Upper lobe of right lung (tissue), 1 donor: ENCODE measurements at regions not wholly inside any gene's neighbourhood (a gene's known extent, or its start where the extent isn't known, plus 50 kb on each side); places are given as distances from the start of the nearest gene placed in this dataset.

Experiments used
- ATAC-seq: fragments of 200-7000 bp; cut with Tn5 transposase; one replicate; pipeline ENCODE4 v1.9.1; 2020; ENCODE audit warnings: mild to moderate bottlenecking, moderate library complexity
- DNase-seq: peaks from one replicate; pipeline ENCODE4 v3.0.0-alpha.2; 2020
- H3K27ac ChIP-seq: fragments of 200-600 bp; one replicate; pipeline ENCODE4 v1.8.0; 2022
- H3K27me3 ChIP-seq: fragments of 200-600 bp; one replicate; pipeline ENCODE4 v1.8.0; 2022; ENCODE audit warnings: mild to moderate bottlenecking
- H3K36me3 ChIP-seq: fragments of 200-600 bp; one replicate; pipeline ENCODE4 v1.8.0; 2022
- H3K4me1 ChIP-seq: fragments of 200-600 bp; one replicate; pipeline ENCODE4 v1.8.0; 2022
- H3K4me3 ChIP-seq: fragments of 200-600 bp; one replicate; pipeline ENCODE4 v1.8.0; 2022; ENCODE audit warnings: mild to moderate bottlenecking
- H3K9me3 ChIP-seq: fragments of 200-600 bp; one replicate; pipeline ENCODE4 v1.8.0; 2022
- intact Hi-C: fragments of 100-400 bp; cut with DNase I; formaldehyde crosslinking; loops from one replicate; pipeline ENCODE4 v1.11.0; 2022
- TF ChIP-seq, protein P1 (sequence below): fragments of 200-600 bp; IDR thresholded peaks from one replicate; pipeline ENCODE4 v1.8.0; 2022; ENCODE audit warnings: antibody characterized with exemption
- donor health status: DM: no; HTN: yes; CAD: no; lungs with severe emphysema.

DNA sequence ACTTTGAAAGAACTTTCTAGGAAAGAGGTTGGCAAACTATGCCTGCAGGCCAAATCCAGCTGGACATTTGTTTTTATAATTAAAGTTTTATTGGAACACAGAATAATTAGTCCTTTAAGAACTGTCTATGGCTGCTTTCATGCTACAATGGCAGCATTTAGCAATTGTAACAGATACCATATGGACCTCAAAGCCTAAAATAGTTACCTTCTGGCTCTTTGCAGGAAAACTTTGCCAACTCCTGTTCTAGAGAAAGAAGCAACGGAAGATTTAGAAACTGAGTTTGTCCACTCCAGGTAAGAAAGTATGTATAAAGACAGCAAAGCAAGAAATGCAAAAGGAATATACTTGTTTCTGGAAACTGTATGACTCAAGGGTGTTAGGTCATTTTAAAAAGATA, 281.7 kb upstream of the TRPM3 start:
- no peak for ATAC-seq
- Histone ChIP-seq H3K4me1 (no peaks in the 10 kb centered on the region), H3K9me3 (no peaks in the 10 kb centered on the region), H3K4me3 (no peak overlapping the region), H3K36me3 (no peaks in the 10 kb centered on the region), H3K27me3 (no peaks in the 10 kb centered on the region), H3K27ac (no peak overlapping the region)
- DNase-seq = no peak
- TF ChIP-seq, protein P1, sequence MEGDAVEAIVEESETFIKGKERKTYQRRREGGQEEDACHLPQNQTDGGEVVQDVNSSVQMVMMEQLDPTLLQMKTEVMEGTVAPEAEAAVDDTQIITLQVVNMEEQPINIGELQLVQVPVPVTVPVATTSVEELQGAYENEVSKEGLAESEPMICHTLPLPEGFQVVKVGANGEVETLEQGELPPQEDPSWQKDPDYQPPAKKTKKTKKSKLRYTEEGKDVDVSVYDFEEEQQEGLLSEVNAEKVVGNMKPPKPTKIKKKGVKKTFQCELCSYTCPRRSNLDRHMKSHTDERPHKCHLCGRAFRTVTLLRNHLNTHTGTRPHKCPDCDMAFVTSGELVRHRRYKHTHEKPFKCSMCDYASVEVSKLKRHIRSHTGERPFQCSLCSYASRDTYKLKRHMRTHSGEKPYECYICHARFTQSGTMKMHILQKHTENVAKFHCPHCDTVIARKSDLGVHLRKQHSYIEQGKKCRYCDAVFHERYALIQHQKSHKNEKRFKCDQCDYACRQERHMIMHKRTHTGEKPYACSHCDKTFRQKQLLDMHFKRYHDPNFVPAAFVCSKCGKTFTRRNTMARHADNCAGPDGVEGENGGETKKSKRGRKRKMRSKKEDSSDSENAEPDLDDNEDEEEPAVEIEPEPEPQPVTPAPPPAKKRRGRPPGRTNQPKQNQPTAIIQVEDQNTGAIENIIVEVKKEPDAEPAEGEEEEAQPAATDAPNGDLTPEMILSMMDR = no peak
- intact Hi-C loops = no loop called here

DNA sequence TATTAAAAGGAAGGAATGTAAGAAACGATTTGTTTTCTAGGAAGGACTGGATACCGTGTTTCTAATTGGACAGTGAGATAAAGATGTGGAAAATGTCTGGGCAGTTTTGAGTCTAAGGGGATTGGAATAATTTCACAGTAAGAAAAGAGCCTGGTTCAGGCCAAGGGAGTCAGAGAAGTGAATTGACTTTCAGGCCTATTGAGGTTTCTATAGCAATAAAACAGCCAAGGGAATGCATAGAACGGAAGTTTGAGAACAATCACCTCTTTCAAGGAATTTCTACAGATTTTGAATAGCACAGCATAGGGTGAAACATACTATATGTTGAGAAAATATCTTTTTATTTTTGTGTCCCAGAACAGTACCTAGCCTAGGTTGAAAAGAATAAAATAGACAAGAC, 271.6 kb upstream of the TRPM3 start:
- Histone ChIP-seq H3K4me1 (no peaks in the 10 kb centered on the region), H3K36me3 (no peaks in the 10 kb centered on the region), H3K27ac (no peak overlapping the region), H3K9me3 (no peaks in the 10 kb centered on the region), H3K27me3 (no peaks in the 10 kb centered on the region), H3K4me3 (no peak overlapping the region)
- ATAC-seq = no peak
- TF ChIP-seq, protein P1 = no peak
- intact Hi-C loops = no loop called here
- DNase-seq = no peak

DNA sequence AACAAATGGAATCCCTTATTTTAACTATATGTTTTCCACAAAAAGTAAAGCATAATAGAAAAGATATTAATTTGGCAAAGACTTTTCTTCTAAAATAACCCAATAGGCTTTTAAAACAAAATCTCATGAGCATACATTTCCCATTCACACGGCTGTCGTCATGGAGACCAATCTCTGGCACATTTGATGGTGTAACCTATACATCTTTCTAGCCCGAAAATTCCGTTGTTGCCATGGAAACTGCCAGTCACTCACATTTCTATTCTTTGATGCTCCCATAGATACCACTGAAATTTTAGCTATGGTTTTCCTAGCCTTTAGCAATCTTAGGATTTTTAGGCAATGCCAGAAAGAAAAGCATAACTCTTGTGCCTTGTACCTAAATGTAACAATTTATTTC, 262.9 kb upstream of the TRPM3 start:
- no peak for ATAC-seq
- no peaks in the 10 kb centered on the region for H3K9me3 ChIP-seq
- H3K27ac ChIP-seq = no peak overlapping the region
- DNase-seq = no peak
- intact Hi-C loops = no loop called here
- H3K4me3 ChIP-seq = no peak overlapping the region
- H3K27me3 ChIP-seq = no peaks in the 10 kb centered on the region
- no peaks in the 10 kb centered on the region for H3K36me3 ChIP-seq
- TF ChIP-seq, protein P1 = no peak
- no peaks in the 10 kb centered on the region for H3K4me1 ChIP-seq

DNA sequence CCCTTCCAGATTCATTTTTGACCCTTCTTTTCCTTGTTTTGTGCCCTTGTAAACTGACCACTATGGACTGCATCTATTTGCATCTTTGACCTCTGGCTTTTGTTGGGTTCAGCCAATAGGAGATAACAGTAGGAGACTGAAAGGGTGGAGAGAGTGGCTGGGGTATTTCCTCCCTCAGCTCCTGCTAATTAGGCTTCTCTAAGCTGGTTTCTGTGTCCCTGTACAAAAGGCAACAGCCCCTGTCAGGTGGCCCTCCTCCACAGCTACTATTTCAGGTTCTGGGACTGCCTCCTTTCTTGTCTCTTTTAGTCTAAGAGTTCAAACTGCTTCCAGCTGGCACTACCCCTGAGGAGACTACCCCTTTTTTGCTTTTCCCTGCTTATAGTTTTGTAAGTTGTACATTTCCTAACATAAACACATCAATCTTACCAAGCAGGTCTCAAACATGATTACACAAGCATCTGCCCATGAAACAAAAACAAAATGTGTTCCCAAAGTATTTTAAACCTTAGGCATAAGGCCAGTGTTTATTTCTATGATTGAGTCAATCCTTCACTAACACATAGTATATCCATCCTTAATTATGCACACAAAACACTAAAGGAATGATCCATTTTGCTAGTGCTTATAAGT, 262.0 kb upstream of the TRPM3 start:
- intact Hi-C loops = no loop called here
- TF ChIP-seq, protein P1 = no peak
- DNase-seq (no peak), ATAC-seq (no peak)
- no peaks in the 10 kb centered on the region for H3K27me3 ChIP-seq
- no peaks in the 10 kb centered on the region for H3K36me3 ChIP-seq
- no peaks in the 10 kb centered on the region for H3K9me3 ChIP-seq
- no peak overlapping the region for H3K27ac ChIP-seq
- no peak overlapping the region for H3K4me3 ChIP-seq
- H3K4me1 ChIP-seq = no peaks in the 10 kb centered on the region

DNA sequence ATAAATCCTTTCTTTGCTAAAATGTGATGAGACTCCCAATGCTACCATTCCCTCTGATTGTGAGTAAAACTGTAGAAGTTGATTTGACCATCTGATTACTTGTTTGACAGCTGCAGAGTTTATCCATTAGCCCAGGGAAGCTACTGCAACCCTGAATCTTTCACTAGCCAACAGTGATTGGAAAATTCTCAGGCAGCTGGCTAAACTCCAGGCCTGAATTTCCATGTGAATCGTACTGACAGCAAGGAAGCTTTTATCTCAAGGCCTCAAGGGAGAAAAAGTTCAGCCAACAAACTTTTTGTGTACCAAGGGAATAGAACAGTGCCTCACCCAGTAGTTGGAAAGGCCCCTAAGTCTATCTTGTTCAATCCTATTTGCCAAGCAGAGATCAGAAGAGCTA, 246.7 kb upstream of the TRPM3 start:
- TF ChIP-seq, protein P1 = no peak
- no peak overlapping the region for H3K4me3 ChIP-seq

More for the DNA sequence above, 246.7 kb upstream of the TRPM3 start:
- ATAC-seq = no peak
- no peak overlapping the region for H3K27ac ChIP-seq
- no peaks in the 10 kb centered on the region for H3K27me3 ChIP-seq
- H3K9me3 ChIP-seq = no peaks in the 10 kb centered on the region
- intact Hi-C loops = no loop called here
- H3K36me3 ChIP-seq = no peaks in the 10 kb centered on the region
- H3K4me1 ChIP-seq = no peaks in the 10 kb centered on the region
- DNase-seq = no peak
